ENCODE measurements at regions not wholly inside any gene's neighbourhood (a gene's known extent, or its start where the extent isn't known, plus 50 kb on each side); places are given as distances from the start of the nearest gene placed in this dataset.

DNA sequence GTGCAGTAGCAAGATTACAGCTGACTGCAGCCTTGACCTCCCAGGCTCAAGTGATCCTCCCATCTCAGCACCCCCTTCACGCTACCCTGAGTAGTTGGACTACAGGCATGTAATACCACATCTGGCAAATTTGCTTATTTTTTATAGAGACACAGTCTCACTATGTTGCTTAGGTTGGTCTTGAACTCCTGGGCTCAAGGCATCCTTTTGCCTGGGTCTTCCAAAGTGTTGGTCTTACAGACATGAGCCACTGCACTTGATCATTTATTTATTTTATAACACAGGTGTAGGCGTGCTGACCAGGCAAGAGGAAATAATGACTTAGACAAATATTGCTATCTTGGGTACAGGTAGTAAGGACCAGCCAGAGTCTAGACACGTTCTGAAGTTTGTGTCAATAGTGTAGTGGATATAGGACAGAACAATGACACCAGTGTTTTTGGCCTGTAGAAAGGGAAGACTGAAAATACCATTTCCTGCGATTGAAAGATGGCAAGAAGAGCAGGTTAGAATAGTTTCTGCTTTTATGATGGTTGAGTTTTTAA lies 71.0 kb upstream of the THUMPD2 start:
- TF ChIP-seq, protein P1, sequence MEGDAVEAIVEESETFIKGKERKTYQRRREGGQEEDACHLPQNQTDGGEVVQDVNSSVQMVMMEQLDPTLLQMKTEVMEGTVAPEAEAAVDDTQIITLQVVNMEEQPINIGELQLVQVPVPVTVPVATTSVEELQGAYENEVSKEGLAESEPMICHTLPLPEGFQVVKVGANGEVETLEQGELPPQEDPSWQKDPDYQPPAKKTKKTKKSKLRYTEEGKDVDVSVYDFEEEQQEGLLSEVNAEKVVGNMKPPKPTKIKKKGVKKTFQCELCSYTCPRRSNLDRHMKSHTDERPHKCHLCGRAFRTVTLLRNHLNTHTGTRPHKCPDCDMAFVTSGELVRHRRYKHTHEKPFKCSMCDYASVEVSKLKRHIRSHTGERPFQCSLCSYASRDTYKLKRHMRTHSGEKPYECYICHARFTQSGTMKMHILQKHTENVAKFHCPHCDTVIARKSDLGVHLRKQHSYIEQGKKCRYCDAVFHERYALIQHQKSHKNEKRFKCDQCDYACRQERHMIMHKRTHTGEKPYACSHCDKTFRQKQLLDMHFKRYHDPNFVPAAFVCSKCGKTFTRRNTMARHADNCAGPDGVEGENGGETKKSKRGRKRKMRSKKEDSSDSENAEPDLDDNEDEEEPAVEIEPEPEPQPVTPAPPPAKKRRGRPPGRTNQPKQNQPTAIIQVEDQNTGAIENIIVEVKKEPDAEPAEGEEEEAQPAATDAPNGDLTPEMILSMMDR (conservative IDR thresholded peaks at IDR 0.05) = no peak
- TF ChIP-seq EZH2 (IDR thresholded peaks at IDR 0.05; ENCODE audit: low read depth) = no peak
